ENCODE measurements at regions not wholly inside any gene's neighbourhood (a gene's known extent, or its start where the extent isn't known, plus 50 kb on each side); places are given as distances from the start of the nearest gene placed in this dataset.

- 91% methylated on average over 6 of the region's 6 CpGs; no CpG with 5 or more reads in 1 of the 2 experiments for WGBS, 2 experiments (ENCODE audit: extremely low coverage in 1 of 2, insufficient coverage in 1 of 2, insufficient read length in 1 of 2, insufficient replicate concordance in 2 of 2, low coverage in 1 of 2, low lambda C conversion rate in 2 of 2, missing lambda C conversion rate in 1 of 2)
- Histone ChIP-seq H4K8ac (ENCODE audit: extremely low read depth, insufficient read depth, low read length) (no peak overlapping the region), H2BK15ac (ENCODE audit: low read length) (no peak overlapping the region), H3K23me2 (ENCODE audit: low read depth, low read length) (no peaks in the 10 kb centered on the region), H3K27ac (ENCODE audit: low read depth, low read length) (no peak overlapping the region), H3K27me3 (replicated peaks in 1 of 4; ENCODE audit: control insufficient read depth in 3 of 4, extremely low read depth in 1 of 4, insufficient read depth in 3 of 4, low read length in 3 of 4) (no peaks in the 10 kb centered on the region), H3K56ac (replicated peaks; ENCODE audit: insufficient read length, low read depth, low read length) (no peak overlapping the region), H3K4me1 (replicated peaks in 1 of 4; ENCODE audit: control insufficient read depth in 3 of 4, insufficient read depth in 4 of 4, low read length in 3 of 4) (peaks cover 0 to 15% (median 7%) of the 10 kb centered on the region in 4 experiments; a peak in 4 of 7 replicates), H4K91ac (replicated peaks; ENCODE audit: insufficient read length, low read length) (no peak overlapping the region), H2BK20ac (ENCODE audit: low read length) (no peak overlapping the region), H3K4ac (replicated peaks; ENCODE audit: insufficient read length, low read depth, low read length) (no peak overlapping the region), H2AFZ (ENCODE audit: low read length) (no peak overlapping the region), H3K79me1 (ENCODE audit: low read depth, low read length) (no peaks in the 10 kb centered on the region), H3K4me2 (ENCODE audit: insufficient read depth in 1 of 2, low read depth in 2 of 2, low read length in 2 of 2) (no peak overlapping the region), H2BK5ac (ENCODE audit: low read depth, low read length) (no peak overlapping the region), H4K20me1 (replicated peaks in 1 of 2; ENCODE audit: control insufficient read depth in 1 of 2, insufficient read depth in 2 of 2, low read length in 2 of 2) (no peaks in the 10 kb centered on the region), H3K9me3 (ENCODE audit: insufficient read depth in 2 of 2, low read depth in 1 of 2, low read length in 1 of 2) (no peaks in the 10 kb centered on the region), H3K23ac (ENCODE audit: insufficient read length) (no peak overlapping the region), H2BK12ac (ENCODE audit: low read depth, low read length) (no peak overlapping the region), H3K36me3 (ENCODE audit: control insufficient read depth in 2 of 4, insufficient read depth in 4 of 4, low read length in 3 of 4) (no peaks in the 10 kb centered on the region), H3K9ac (replicated peaks in 1 of 4; ENCODE audit: extremely low read depth in 1 of 4, low read depth in 3 of 4, low read length in 3 of 4) (no peak overlapping the region), H2BK120ac (replicated peaks; ENCODE audit: low read depth, low read length) (no peak overlapping the region), H3K79me2 (ENCODE audit: control insufficient read depth in 1 of 2, insufficient read depth in 2 of 2, low read length in 2 of 2) (no peaks in the 10 kb centered on the region), H3K4me3 (ENCODE audit: extremely low read depth in 1 of 4, insufficient read depth in 2 of 4, low read depth in 3 of 4, low read length in 4 of 4) (no peak overlapping the region), H2AK5ac (ENCODE audit: low read depth, low read length) (no peak overlapping the region), H3K14ac (ENCODE audit: insufficient read length) (no peak overlapping the region), H3K18ac (ENCODE audit: extremely low read depth, low read length) (no peak overlapping the region), H4K5ac (ENCODE audit: insufficient read length, low read depth, low read length) (no peak overlapping the region)
- FAIRE-seq (no peak), DNase-seq (ENCODE audit: low read depth in 1 of 2, low spot score in 2 of 2) (no peak)
- TF ChIP-seq GTF2F1 (IDR thresholded peaks at IDR 0.05; ENCODE audit: borderline replicate concordance, low read depth, low read length) = no peak
- TF ChIP-seq, protein P1, sequence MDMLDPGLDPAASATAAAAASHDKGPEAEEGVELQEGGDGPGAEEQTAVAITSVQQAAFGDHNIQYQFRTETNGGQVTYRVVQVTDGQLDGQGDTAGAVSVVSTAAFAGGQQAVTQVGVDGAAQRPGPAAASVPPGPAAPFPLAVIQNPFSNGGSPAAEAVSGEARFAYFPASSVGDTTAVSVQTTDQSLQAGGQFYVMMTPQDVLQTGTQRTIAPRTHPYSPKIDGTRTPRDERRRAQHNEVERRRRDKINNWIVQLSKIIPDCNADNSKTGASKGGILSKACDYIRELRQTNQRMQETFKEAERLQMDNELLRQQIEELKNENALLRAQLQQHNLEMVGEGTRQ (IDR thresholded peaks at IDR 0.05; ENCODE audit: low read length) = no peak
- no peak for TF ChIP-seq RAD21 (IDR thresholded peaks at IDR 0.05 in 1 of 2, conservative IDR thresholded peaks at IDR 0.05 in 1 of 2; ENCODE audit: low read depth in 2 of 2, low read length in 2 of 2)
- TF ChIP-seq SIRT6 (IDR thresholded peaks at IDR 0.05; ENCODE audit: low read length) = no peak
- TF ChIP-seq MAFK (IDR thresholded peaks at IDR 0.05; ENCODE audit: low read depth, low read length) = no peak
- no peak for TF ChIP-seq KDM5A (IDR thresholded peaks at IDR 0.05; ENCODE audit: low read length)
- no peak for TF ChIP-seq EGR1 (IDR thresholded peaks at IDR 0.05; ENCODE audit: borderline replicate concordance, low read depth, low read length)
- TF ChIP-seq YY1 (IDR thresholded peaks at IDR 0.05; ENCODE audit: low read depth, low read length) = no peak
- no peak for TF ChIP-seq SP1 (IDR thresholded peaks at IDR 0.05; ENCODE audit: low read depth, low read length)
- no peak for TF ChIP-seq KDM4A (IDR thresholded peaks at IDR 0.05; ENCODE audit: low read depth, low read length, severe bottlenecking)
- ChIA-PET CTCF (ENCODE audit: partially characterized antibody) (interaction anchor here (0.6 to 2.4 kb wide), 5 partner anchors 8 to 164 kb away, joined by 3 to 6 read pairs (median 4); no protein-coding TSS in a partner anchor), POLR2A (ENCODE audit: partially characterized antibody) (no interaction called here)
These were observed 392.3 kb upstream of the ADGRL2 start for GRCh38 chr1:81408419-81408818.

Data from H1 (cell line).